SU-DHL-6 (cell line): ENCODE measurements at regions not wholly inside any gene's neighbourhood (a gene's known extent, or its start where the extent isn't known, plus 50 kb on each side); places are given as distances from the start of the nearest gene placed in this dataset.

Source experiments
- H2AFZ ChIP-seq: fragments of 200-600 bp; sonication (generic); 2 replicates; pipeline ENCODE4 v1.6.1; 2014; ENCODE audit warnings: low read depth, mild to moderate bottlenecking, moderate library complexity, mixed read lengths, antibody characterized with exemption, low read length; ENCODE audit not compliant: severe bottlenecking
- H3F3A ChIP-seq: fragments of 200-600 bp; shearing (Covaris generic); 2 replicates; pipeline ENCODE4 v1.6.0; 2016; ENCODE audit warnings: antibody characterized with exemption, mild to moderate bottlenecking; ENCODE audit not compliant: insufficient read depth
- H3K27ac ChIP-seq: fragments of 200-600 bp; sonication (generic); 2 replicates; pipeline ENCODE4 v1.5.1; 2016; ENCODE audit warnings: low read depth, mild to moderate bottlenecking, low read length, moderate library complexity, mixed read lengths
- H3K27me3 ChIP-seq: fragments of 200-600 bp; sonication (generic), shearing (Covaris generic); 2 replicates; pipeline ENCODE4 v1.6.0; 2014; ENCODE audit warnings: mild to moderate bottlenecking, low read length
- H3K36me3 ChIP-seq: fragments of 200-600 bp; sonication (generic); 2 replicates; pipeline ENCODE4 v1.6.1; 2014; ENCODE audit warnings: mild to moderate bottlenecking, low read length, mixed read lengths
- H3K4me2 ChIP-seq: fragments of 300-600, 200-600 bp; shearing (Covaris generic), sonication (generic); 2 replicates; pipeline ENCODE4 v1.6.0; 2014; ENCODE audit warnings: low read length, low read depth, mild to moderate bottlenecking; ENCODE audit not compliant: poor library complexity, severe bottlenecking
- H3K4me3 ChIP-seq: fragments of 200-600 bp; sonication (generic); 2 replicates; pipeline ENCODE4 v1.5.1; 2014; ENCODE audit warnings: antibody characterized with exemption, low read length, mild to moderate bottlenecking, mixed read lengths; ENCODE audit not compliant: insufficient read depth, poor library complexity, severe bottlenecking
- H3K79me2 ChIP-seq: fragments of 200-600 bp; sonication (generic); 2 replicates; pipeline ENCODE4 v1.6.1; 2014; ENCODE audit warnings: mild to moderate bottlenecking, low read length, moderate library complexity; ENCODE audit not compliant: insufficient read depth
- H3K9ac ChIP-seq: fragments of 200-600 bp; sonication (generic); 2 replicates; pipeline ENCODE4 v1.7.0; 2014; ENCODE audit warnings: mild to moderate bottlenecking, low read length
- H3K9me2 ChIP-seq: fragments of 200-600 bp; sonication (generic); replicated peaks from 2 replicates; pipeline ENCODE4 v1.6.1; 2014; ENCODE audit warnings: low read length; ENCODE audit not compliant: insufficient read depth
- H3K9me3 ChIP-seq: fragments of 200-600 bp; sonication (generic); 2 replicates; pipeline ENCODE4 v1.6.1; 2014; ENCODE audit warnings: low read length, mixed read lengths; ENCODE audit not compliant: insufficient read depth
- H4K20me1 ChIP-seq: fragments of 200-600 bp; sonication (generic); 2 replicates; pipeline ENCODE4 v1.6.1; 2014; ENCODE audit warnings: low read depth, mild to moderate bottlenecking, antibody characterized with exemption, low read length, moderate library complexity, mixed read lengths
- CTCF ChIP-seq: fragments of 200-600 bp; sonication (generic); IDR thresholded peaks from one replicate; pipeline ENCODE4 v1.5.1; 2017; ENCODE audit warnings: antibody characterized with exemption, mild to moderate bottlenecking, low read length, moderate library complexity; ENCODE audit not compliant: insufficient read depth, poor library complexity, severe bottlenecking
- EZH2phosphoT487 ChIP-seq: fragments of 200-600 bp; sonication (generic), shearing (Covaris generic); conservative IDR thresholded peaks from 2 replicates; pipeline ENCODE4 v1.6.1; 2018; ENCODE audit warnings: mild to moderate bottlenecking, antibody characterized with exemption, low read length, moderate library complexity, mixed read lengths

- Histone ChIP-seq H3K27me3 (no peaks in the 10 kb centered on the region), H3K4me2 (no peak overlapping the region), H3K27ac (no peak overlapping the region), H3K36me3 (no peaks in the 10 kb centered on the region), H2AFZ (no peak overlapping the region), H4K20me1 (no peaks in the 10 kb centered on the region), H3F3A (no peaks in the 10 kb centered on the region), H3K9me2 (no peaks in the 10 kb centered on the region), H3K9me3 (no peaks in the 10 kb centered on the region), H3K9ac (no peak overlapping the region), H3K79me2 (no peaks in the 10 kb centered on the region), H3K4me3 (no peak overlapping the region)
- TF ChIP-seq EZH2phosphoT487 (no peak), CTCF (no peak)
Observed at GRCh38 chr10:123597676-123598075, 68.5 kb upstream of the GPR26 start.

- TF ChIP-seq CTCF (no peak), EZH2phosphoT487 (no peak)
- H3K4me2 ChIP-seq = no peak overlapping the region
Observed at GRCh38 chr10:123599366-123599849, 66.7 kb upstream of the GPR26 start.

GRCh38 chr10:123600177-123600576 is 66.0 kb upstream of the GPR26 start:
- no peaks in the 10 kb centered on the region for H3K9me2 ChIP-seq
- no peaks in the 10 kb centered on the region for H3K27me3 ChIP-seq
- no peaks in the 10 kb centered on the region for H4K20me1 ChIP-seq
- H3K9ac ChIP-seq = no peak overlapping the region
- no peak overlapping the region for H3K27ac ChIP-seq
- no peaks in the 10 kb centered on the region for H3K9me3 ChIP-seq
- no peaks in the 10 kb centered on the region for H3K36me3 ChIP-seq
- no peak overlapping the region for H2AFZ ChIP-seq
- no peak for TF ChIP-seq EZH2phosphoT487
- TF ChIP-seq CTCF = no peak
- no peaks in the 10 kb centered on the region for H3F3A ChIP-seq
- no peak overlapping the region for H3K4me3 ChIP-seq
- H3K4me2 ChIP-seq = no peak overlapping the region
- H3K79me2 ChIP-seq = no peaks in the 10 kb centered on the region

More at GRCh38 chr10:123599366-123599849, 66.7 kb upstream of the GPR26 start:
- Histone ChIP-seq H2AFZ (no peak overlapping the region), H3K27me3 (no peaks in the 10 kb centered on the region), H3F3A (no peaks in the 10 kb centered on the region), H3K9ac (no peak overlapping the region), H3K4me3 (no peak overlapping the region), H3K36me3 (no peaks in the 10 kb centered on the region), H3K9me3 (no peaks in the 10 kb centered on the region), H3K27ac (no peak overlapping the region), H3K79me2 (no peaks in the 10 kb centered on the region), H3K9me2 (no peaks in the 10 kb centered on the region), H4K20me1 (no peaks in the 10 kb centered on the region)

GRCh38 chr10:123603130-123603529 is 63.0 kb upstream of the GPR26 start:
- no peaks in the 10 kb centered on the region for H3F3A ChIP-seq

More at GRCh38 chr10:123603130-123603529, 63.0 kb upstream of the GPR26 start:
- H3K4me3 ChIP-seq = no peak overlapping the region
- no peaks in the 10 kb centered on the region for H3K9me2 ChIP-seq
- no peaks in the 10 kb centered on the region for H4K20me1 ChIP-seq
- H2AFZ ChIP-seq = no peak overlapping the region
- H3K79me2 ChIP-seq = no peaks in the 10 kb centered on the region
- H3K36me3 ChIP-seq = no peaks in the 10 kb centered on the region
- H3K4me2 ChIP-seq = no peak overlapping the region
- H3K9me3 ChIP-seq = no peaks in the 10 kb centered on the region
- no peak overlapping the region for H3K27ac ChIP-seq
- no peak for TF ChIP-seq CTCF
- no peak for TF ChIP-seq EZH2phosphoT487
- no peak overlapping the region for H3K9ac ChIP-seq
- H3K27me3 ChIP-seq = no peaks in the 10 kb centered on the region
